HG03103 (cell line): ENCODE measurements at regions not wholly inside any gene's neighbourhood (a gene's known extent, or its start where the extent isn't known, plus 50 kb on each side); places are given as distances from the start of the nearest gene placed in this dataset.
"Not testable (repeated sequence)": the region's sequence is repeated elsewhere in the genome, so short reads cannot be mapped to it uniquely, and the experiment has no call there.

Experiments used
- ATAC-seq: cut with Tn5 transposase; IDR thresholded peaks from one replicate; pipeline ENCODE4 v1.9.1; 2021; ENCODE audit warnings: low read depth; ENCODE audit not compliant: unreplicated experiment

DNA sequence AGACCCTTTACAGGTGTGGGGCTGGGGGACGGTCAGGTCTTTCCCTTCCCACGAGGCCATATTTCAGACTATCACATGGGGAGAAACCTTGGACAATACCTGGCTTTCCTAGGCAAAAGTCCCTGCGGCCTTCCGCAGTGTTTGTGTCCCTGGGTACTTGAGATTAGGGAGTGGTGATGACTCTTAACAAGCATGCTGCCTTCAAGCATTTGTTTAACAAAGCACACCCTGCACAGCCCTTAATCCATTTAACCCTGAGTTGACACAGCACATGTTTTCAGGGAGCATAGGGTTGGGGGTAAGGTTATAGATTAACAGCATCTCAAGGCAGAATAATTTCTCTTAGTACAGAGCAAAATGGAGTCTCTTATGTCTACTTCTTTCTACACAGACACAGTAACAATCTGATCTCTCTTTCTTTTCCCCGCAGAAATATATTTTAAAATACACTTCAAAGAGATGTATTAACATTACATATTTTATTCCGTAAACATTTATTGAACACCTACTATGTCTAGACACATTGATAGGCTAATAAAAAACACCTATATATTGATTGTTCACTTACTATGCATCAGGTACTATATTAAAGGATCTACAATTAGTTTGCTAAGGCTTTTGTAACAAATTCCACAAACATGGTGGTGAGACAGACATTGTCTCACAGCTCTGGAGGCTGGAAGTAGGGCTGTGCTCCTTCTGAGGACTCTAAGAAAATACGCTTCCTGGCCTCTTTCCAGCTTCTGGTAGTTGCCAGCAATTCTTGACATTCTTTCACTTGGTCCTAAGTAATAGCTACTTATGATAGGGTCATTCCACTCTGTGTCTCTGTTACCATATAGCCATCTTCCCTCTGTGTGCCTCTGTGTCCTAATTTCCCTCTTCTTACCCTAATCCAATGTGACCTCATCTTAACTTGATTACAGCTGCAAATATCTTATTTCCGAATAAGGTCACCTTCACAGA, 118.4 kb downstream of the SPP2 start:
- not testable (repeated sequence) for ATAC-seq

DNA sequence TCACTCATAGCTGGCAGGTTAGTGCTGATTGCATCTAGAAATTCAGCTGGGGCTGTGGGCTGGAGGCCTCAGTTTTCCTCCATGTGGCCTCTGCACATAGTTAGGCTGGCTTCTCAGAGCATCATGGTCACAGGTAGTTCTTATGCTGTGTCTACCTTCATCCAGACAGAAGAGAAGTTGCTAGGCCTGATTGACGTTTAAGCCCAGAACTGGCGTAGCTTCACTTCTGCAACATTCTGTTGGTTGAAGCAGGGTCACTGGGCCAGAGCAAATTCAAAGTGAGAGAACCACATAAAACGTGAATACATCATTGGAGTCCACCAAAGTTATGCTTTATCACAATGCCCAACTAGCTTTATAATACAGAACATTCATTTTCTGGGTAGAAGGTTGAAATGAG, 116.0 kb downstream of the SPP2 start:
- no peak for ATAC-seq

DNA sequence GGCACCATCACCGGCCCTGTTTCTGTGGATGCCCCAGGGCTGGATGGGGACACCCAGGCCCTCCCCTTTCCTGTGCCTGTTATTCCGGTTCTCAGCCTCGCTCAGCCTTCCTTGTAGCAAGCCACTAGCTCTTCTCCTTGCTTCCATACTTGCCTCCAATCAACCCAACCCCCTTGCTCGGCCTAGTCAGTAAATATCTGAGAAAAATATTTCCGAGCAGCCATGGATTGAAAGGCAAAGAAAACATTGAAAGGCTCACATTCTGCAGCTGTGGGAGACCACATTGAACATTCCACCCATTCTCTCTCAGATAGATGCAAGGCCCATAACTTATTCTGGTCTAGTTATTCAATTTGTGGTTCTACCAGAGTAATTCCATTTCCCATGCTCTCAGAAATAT, 114.9 kb downstream of the SPP2 start:
- ATAC-seq = no peak

GRCh38 chr2:234164493-234165413, 114.3 kb downstream of the SPP2 start:
- no peak for ATAC-seq

DNA sequence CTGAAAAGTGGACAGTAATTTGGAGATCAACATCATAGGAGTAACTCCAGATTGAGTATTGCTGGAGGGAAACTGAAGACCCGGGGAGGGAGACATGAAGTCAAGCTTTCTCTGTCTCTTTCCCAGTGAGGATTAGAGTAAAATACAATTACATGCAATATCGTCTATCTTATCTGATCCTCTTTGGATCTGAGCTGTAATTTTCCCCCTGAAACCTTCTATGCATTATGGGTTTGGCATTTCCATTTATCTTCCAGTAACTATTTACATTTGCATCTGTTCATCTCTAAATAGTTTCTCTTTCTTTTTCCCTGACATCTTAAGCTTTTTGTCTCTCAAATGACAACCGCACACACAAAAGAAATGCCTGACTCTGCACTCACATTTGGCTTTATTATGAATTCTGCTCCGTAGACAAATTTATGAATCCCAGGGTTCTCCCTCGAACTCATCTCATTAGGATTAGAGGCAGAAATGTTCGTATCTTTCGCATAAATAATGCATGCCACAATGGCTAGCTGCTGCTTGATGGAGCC, 113.1 kb downstream of the SPP2 start:
- ATAC-seq = no peak

GRCh38 chr2:234162861-234163260, 112.4 kb downstream of the SPP2 start:
- ATAC-seq = no peak

DNA sequence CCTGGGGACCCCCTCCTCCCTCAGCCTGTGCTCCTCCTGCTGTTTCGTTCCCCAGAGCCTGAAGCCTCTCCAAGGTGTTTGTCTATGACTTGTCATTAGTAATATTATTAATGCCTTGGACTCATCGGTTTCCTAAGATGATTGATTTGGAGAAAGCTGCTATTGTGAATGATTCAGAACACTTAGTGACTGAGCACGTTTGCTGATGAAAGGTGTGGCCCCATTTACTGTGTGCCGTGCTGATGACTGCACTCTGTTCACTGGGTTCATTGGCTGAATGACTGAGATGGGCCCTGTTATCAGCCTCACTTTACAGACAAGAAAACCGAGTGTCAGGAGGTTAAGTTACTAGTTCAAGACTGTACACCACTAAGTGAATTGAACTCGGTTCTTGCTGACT, 111.4 kb downstream of the SPP2 start:
- ATAC-seq = no peak

DNA sequence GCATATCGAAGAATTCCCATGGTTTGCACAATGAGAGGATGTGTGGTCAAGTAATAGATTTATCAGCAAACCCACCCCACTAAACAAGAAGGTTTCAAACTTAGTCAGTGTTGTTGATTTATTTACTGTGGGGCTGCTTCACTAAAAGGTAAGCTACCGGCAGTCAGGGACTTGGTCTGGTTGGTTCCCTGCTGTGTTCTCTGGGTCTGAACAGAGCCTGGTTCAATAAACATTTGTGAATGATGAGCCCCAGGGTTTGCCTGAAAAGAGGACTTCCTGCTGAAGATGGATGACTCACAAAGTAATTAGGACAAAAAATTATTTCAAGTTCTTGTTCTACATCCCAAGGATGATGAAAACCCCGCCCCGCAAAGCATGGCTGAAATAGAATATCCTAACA, 108.3 kb downstream of the SPP2 start:
- ATAC-seq = no peak

- ATAC-seq = no peak
These were observed 107.5 kb downstream of the SPP2 start for GRCh38 chr2:234157817-234158588.

DNA sequence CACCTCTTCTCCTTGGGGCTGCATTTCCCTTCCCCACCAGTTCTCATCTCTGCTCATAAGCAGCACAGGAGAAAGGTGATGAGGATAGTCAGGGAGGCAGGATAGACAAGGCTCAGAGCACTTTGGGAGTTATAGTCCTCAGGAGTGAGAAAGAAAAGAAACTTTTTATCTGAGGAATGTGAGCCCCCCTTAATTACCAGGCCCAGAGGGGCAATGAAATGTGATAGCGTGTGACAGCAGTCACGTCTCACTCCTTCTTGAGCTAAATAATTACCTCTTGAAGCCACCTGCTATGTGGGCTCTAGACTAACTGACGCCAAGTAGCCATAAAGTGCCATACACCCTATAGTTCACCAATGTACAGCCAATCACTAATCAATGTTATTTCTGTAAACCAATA, 105.8 kb downstream of the SPP2 start:
- no peak for ATAC-seq

DNA sequence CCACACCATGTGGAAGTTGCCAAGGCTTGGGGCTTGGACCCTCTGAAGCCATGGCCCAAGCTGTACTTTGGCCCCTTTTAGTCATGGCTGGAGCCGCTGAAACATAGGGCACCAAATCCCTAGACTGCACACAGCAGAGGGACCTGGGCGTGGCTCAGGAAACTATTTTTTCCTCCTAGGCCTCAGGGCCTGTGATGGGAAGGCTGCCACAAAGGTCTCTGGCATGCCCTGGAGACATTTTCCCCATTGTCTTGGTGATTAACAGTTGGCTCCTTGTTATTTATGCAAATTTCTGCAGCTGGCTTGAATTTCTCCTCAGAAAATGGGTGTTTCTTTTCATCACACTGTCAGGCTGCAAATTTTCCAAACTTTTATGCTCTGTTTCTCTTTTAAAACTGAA, 102.3 kb downstream of the SPP2 start:
- ATAC-seq = not testable (repeated sequence)

GRCh38 chr2:234147335-234147861, 96.9 kb downstream of the SPP2 start:
- no peak for ATAC-seq

- no peak for ATAC-seq
These were observed 95.8 kb downstream of the SPP2 start for GRCh38 chr2:234146087-234146826.

- no peak for ATAC-seq
These were observed 95.0 kb downstream of the SPP2 start for GRCh38 chr2:234145511-234145910.

DNA sequence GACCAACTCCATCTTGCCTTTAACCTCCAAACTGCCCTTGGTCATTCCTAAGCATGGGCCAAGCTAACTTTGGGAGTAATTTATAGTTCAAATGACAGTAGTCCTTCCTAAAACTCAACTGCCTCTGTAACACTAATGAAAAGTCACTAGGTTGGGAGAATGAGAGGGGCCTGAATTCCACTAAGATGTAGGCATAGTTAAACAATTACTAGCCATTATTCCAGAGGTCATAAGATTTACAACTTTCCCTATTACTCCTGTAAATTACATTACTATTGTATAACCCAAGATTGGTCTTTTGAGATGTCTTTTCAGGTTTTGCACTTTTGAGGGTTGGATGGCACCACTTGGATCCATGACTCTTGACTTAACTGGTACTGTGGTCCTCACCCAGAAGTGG, 94.6 kb downstream of the SPP2 start:
- no peak for ATAC-seq

DNA sequence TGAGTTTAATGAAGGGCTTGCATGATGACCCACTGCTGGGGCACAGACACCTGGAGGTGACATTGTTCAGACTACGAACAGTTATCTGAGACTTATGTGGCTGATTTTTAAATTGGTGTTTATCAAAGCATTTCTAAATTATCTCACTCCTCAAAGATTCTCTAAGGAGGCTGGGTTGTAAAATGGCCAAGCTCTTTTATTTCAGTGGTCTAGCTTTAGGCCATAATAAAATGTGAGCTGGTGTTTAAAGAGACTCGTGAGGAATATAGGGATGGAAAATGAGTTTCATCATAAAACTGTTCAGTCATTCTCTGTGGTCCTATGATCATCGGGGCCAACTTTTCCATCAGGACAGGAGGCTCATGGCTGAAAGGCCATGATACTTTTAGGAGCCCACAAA, 93.4 kb downstream of the SPP2 start:
- ATAC-seq = no peak

GRCh38 chr2:234142530-234142929, 92.0 kb downstream of the SPP2 start:
- no peak for ATAC-seq

DNA sequence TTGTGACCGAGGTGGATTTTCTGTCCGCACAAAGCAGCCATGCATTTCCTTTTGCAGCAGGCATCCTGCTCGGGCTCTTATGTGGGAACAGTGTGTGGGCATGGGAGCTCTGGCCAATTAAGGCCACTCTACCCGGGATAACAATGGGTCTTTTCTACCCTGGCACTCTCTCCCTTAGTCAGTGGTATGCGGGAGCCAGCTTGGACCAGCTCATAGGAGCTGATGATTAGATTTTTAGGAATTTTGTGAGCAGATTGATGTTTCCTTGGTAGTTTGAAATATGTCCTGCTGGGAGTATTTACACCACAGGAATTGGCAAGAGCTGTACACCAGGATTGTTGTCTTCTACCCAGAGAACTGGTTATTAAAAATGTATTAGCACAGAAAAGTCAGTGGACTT, 89.3 kb downstream of the SPP2 start:
- no peak for ATAC-seq

GRCh38 chr2:234138836-234139235, 88.3 kb downstream of the SPP2 start:
- ATAC-seq = no peak
